Adrenal gland (tissue), 9 donors: ENCODE measurements at regions not wholly inside any gene's neighbourhood (a gene's known extent, or its start where the extent isn't known, plus 50 kb on each side); places are given as distances from the start of the nearest gene placed in this dataset.

Experiments
- DNase-seq, 7 donors: peaks; one replicate each; pipeline ENCODE4 v3.0.0-alpha.2; 2019 to 2020
- H3K27ac ChIP-seq, 5 donors: fragments of 200-600 bp; sonication (generic) in 4 of 5; 1 replicate in 3 of 5; 2 replicates in 2 of 5; pipeline versions ENCODE4 v1.5.1 to v1.8.0; 2016 to 2020; ENCODE audit warnings: mild to moderate bottlenecking in 1 of 5
- H3K27me3 ChIP-seq: fragments of 200-600 bp; 2 replicates; pipeline ENCODE4 v1.8.0; 2021
- H3K36me3 ChIP-seq, 2 donors: fragments of 200-600 bp; replicated peaks in 1 of 2; 1 replicate in 1 of 2; 2 replicates in 1 of 2; pipeline versions ENCODE4 v1.5.1 to v1.8.0; 2018 to 2022
- H3K4me1 ChIP-seq, 2 donors: fragments of 200-600 bp; replicated peaks in 1 of 2; 1 replicate in 1 of 2; 2 replicates in 1 of 2; pipeline versions ENCODE4 v1.5.1 to v1.8.0; 2018 to 2021
- H3K4me3 ChIP-seq, 4 donors: fragments of 200-600 bp; sonication (generic) in 3 of 4; one replicate each; pipeline ENCODE4 v1.5.1; 2016 to 2018
- H3K9me3 ChIP-seq, 3 donors: fragments of 200-600 bp; sonication (generic) in 1 of 3; replicated peaks in 1 of 3; 1 replicate in 2 of 3; 2 replicates in 1 of 3; pipeline versions ENCODE4 v1.5.1 to v1.8.0; 2016 to 2021
- POLR2A ChIP-seq, 2 donors: fragments of 450-650 bp; IDR thresholded peaks; one replicate each; pipeline ENCODE4 v1.6.1; 2017; ENCODE audit warnings: antibody characterized with exemption in 2 of 2, mild to moderate bottlenecking in 2 of 2, moderate library complexity in 1 of 2
- WGBS, 4 donors: extraction: QIAGEN DNeasy Blood & Tissue Kit in 2 of 4; methylation state at CpG; one replicate each; pipeline versions ENCODE4 v1.1.5 to v1.1.7; 2013 to 2017; 5-methylcytosine and 5-hydroxymethylcytosine counted together
- intact Hi-C, 2 donors: fragments of 100-400 bp; cut with DNase I; formaldehyde crosslinking; loops; one replicate each; pipeline versions ENCODE4 v1.14.1 to v1.15.0; 2022 to 2023
- TF ChIP-seq, protein P1 (sequence below), 6 experiments: fragments of 450-650 bp in 4 of 6; fragments of 200-600 bp in 2 of 6; sonication (generic) in 1 of 6; IDR thresholded peaks; 1 replicate in 5 of 6; 2 replicates in 1 of 6; pipeline versions ENCODE4 v1.5.1 to v1.8.0; 2016 to 2021; ENCODE audit warnings: antibody characterized with exemption in 6 of 6, mild to moderate bottlenecking in 2 of 6, moderate library complexity in 1 of 6
- donor health status: healthy with polysubstance abuse.
- donor health status: Bipolar disorder and iron deficiency.
- donor health status: DM: yes; HTN: yes; CAD: no.
- donor health status: DM: no; HTN: no; CAD: no.
- donor health status: DM: no; HTN: no; CAD: no.

DNA sequence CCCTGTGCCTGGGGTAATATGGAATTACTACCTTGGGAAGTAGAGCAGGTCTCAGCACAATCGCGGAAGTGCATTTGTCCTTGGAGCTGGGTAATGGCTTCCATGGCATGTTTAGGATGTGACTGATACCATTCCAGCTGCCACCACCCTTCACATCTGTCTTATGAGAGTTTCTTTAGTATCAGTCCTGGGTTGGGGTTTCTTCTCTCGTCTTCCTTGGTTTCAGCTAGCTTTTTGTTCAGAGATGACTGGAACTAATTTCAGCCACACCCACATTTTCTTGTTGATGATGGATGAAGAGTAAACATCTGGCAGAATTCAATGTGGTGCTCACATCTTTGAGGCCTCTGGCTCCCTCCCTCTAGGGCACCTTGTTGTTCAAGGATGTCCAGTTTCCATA is 212.9 kb upstream of the SOX21 start:
- Histone ChIP-seq H3K4me1 (no peaks in the 10 kb centered on the region), H3K27ac (no peak overlapping the region), H3K36me3 (no peaks in the 10 kb centered on the region), H3K4me3 (no peak overlapping the region), H3K9me3 (no peaks in the 10 kb centered on the region), H3K27me3 (no peaks in the 10 kb centered on the region)
- 50 to 56% (median 55%) methylated on average over 3 of the region's 3 CpGs for WGBS, 4 donors
- TF ChIP-seq, protein P1, sequence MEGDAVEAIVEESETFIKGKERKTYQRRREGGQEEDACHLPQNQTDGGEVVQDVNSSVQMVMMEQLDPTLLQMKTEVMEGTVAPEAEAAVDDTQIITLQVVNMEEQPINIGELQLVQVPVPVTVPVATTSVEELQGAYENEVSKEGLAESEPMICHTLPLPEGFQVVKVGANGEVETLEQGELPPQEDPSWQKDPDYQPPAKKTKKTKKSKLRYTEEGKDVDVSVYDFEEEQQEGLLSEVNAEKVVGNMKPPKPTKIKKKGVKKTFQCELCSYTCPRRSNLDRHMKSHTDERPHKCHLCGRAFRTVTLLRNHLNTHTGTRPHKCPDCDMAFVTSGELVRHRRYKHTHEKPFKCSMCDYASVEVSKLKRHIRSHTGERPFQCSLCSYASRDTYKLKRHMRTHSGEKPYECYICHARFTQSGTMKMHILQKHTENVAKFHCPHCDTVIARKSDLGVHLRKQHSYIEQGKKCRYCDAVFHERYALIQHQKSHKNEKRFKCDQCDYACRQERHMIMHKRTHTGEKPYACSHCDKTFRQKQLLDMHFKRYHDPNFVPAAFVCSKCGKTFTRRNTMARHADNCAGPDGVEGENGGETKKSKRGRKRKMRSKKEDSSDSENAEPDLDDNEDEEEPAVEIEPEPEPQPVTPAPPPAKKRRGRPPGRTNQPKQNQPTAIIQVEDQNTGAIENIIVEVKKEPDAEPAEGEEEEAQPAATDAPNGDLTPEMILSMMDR (IDR thresholded peaks at IDR 0.05), result no peak
- no peak for TF ChIP-seq POLR2A (IDR thresholded peaks at IDR 0.05)
- DNase-seq, result no peak
- intact Hi-C loops, result no loop called here

DNA sequence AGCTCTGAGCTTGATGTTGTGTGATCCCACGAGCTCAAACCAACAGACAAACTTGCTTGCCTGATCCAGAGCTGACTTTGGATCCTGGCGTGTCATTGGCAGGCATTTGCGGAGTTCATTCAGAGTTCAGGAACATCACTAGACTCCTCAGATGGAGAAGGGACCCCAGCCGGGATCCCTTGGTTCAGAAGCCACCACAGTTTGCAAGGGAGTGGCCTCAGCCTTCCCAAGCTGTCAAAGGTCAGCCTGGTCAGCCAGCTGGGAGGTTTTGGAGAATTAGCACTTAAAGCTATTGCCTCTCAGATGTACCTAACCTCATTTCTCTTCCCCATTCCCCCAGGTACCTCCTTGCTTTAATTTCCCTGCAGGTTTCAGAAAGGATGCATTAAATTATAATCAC is 208.8 kb upstream of the SOX21 start:
- TF ChIP-seq, protein P1 (IDR thresholded peaks at IDR 0.05), result no peak
- no peak for TF ChIP-seq POLR2A (IDR thresholded peaks at IDR 0.05)
- intact Hi-C loops, result no loop called here
- Histone ChIP-seq H3K36me3 (no peaks in the 10 kb centered on the region), H3K9me3 (no peaks in the 10 kb centered on the region), H3K27ac (no peak overlapping the region), H3K4me1 (no peaks in the 10 kb centered on the region), H3K4me3 (no peak overlapping the region), H3K27me3 (no peaks in the 10 kb centered on the region)
- WGBS, 4 donors, result 11 to 49% (median 38%) methylated on average over 1 to 4 of the region's 4 CpGs
- DNase-seq, result no peak

DNA sequence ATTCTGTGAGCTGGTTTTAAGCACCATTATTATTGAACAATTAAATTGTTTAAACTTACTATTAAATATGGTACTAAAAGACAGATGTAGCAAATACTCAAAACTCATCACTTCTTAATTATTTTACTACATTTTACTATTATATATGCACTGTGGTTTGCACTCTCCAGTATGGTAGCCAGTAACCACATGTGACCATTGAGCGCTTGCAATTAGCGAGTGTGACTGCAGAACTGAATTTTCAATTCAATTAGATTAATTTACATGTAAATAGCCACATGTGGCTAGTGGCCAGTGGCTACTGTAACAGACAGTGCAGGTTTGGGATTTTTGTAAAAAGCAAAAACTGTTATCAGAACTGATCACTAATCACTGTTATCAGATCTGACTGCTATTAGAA is 208.2 kb upstream of the SOX21 start:
- no peaks in the 10 kb centered on the region for H3K36me3 ChIP-seq
- intact Hi-C loops, result no loop called here
- H3K4me3 ChIP-seq, result no peak overlapping the region
- H3K9me3 ChIP-seq, result no peaks in the 10 kb centered on the region
- TF ChIP-seq, protein P1 (IDR thresholded peaks at IDR 0.05), result no peak
- TF ChIP-seq POLR2A (IDR thresholded peaks at IDR 0.05), result no peak
- no peaks in the 10 kb centered on the region for H3K27me3 ChIP-seq
- H3K27ac ChIP-seq, result no peak overlapping the region
- 89 to 98% (median 94%) methylated on average over 2 of the region's 2 CpGs for WGBS, 4 donors
- no peaks in the 10 kb centered on the region for H3K4me1 ChIP-seq
- no peak for DNase-seq

DNA sequence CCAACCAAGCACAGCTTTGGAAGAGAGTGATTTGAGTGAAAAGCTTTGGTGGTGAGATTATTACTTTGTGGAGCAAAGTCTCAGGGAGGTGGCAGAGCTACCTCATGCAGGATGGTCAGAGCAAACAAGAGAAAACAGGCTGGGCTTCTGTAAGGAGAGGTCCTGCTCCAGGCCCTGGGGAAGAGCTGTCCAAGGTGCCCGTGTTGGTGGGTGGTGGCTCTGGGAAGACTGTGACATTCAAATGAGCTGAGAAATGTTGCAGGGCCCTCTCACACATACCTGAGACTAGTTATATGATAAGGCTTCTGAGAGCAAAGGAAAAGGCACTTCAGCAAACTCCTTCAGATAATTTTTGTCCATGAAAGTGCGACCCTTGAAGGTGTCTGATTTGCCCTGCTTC is 205.5 kb upstream of the SOX21 start:
- Histone ChIP-seq H3K9me3 (no peaks in the 10 kb centered on the region), H3K4me3 (no peak overlapping the region), H3K27ac (no peak overlapping the region), H3K4me1 (no peaks in the 10 kb centered on the region), H3K36me3 (no peaks in the 10 kb centered on the region), H3K27me3 (no peaks in the 10 kb centered on the region)
- no peak for DNase-seq
- intact Hi-C loops, result no loop called here
- 45 to 56% (median 54%) methylated on average over 2 of the region's 2 CpGs for WGBS, 4 donors
- TF ChIP-seq, protein P1 (IDR thresholded peaks at IDR 0.05), result no peak
- no peak for TF ChIP-seq POLR2A (IDR thresholded peaks at IDR 0.05)
